Duodenal mucosa (tissue), 2 donors: ENCODE measurements at regions not wholly inside any gene's neighbourhood (a gene's known extent, or its start where the extent isn't known, plus 50 kb on each side); places are given as distances from the start of the nearest gene placed in this dataset.

Experiments used
- H3K27ac ChIP-seq: one replicate; pipeline ENCODE4 v1.7.0; 2013; ENCODE audit warnings: low read depth, low read length
- H3K27me3 ChIP-seq, 2 donors: one replicate each; pipeline ENCODE4 v1.7.0; 2013; ENCODE audit warnings: low read length in 2 of 2, control low read depth in 1 of 2; ENCODE audit not compliant: insufficient read depth in 2 of 2, control insufficient read depth in 1 of 2
- H3K36me3 ChIP-seq, 2 donors: one replicate each; pipeline ENCODE4 v1.7.0; 2013; ENCODE audit warnings: low read length in 2 of 2, control low read depth in 1 of 2; ENCODE audit not compliant: insufficient read depth in 2 of 2, control insufficient read depth in 1 of 2
- H3K4me1 ChIP-seq, 2 donors: one replicate each; pipeline ENCODE4 v1.7.0; 2013; ENCODE audit warnings: low read length in 2 of 2, control low read depth in 1 of 2; ENCODE audit not compliant: insufficient read depth in 2 of 2, control insufficient read depth in 1 of 2
- H3K4me3 ChIP-seq, 2 donors: one replicate each; pipeline ENCODE4 v1.7.0; 2013; ENCODE audit warnings: low read length in 2 of 2, low read depth in 1 of 2
- H3K9ac ChIP-seq, 2 donors: one replicate each; pipeline ENCODE4 v1.7.0; 2013; ENCODE audit warnings: low read length in 2 of 2, low read depth in 1 of 2
- H3K9me3 ChIP-seq, 2 donors: one replicate each; pipeline ENCODE4 v1.7.0; 2013; ENCODE audit warnings: low read length in 2 of 2, control low read depth in 1 of 2; ENCODE audit not compliant: control insufficient read depth in 1 of 2

GRCh38 chr14:66231820-66232219 is 254.4 kb upstream of the CCDC196 start:
- H3K4me3 ChIP-seq = no peak overlapping the region
- H3K9me3 ChIP-seq = peaks cover 0 to 9% of the 10 kb centered on the region in 2 donors
- H3K4me1 ChIP-seq = no peaks in the 10 kb centered on the region
- no peak overlapping the region for H3K9ac ChIP-seq
- H3K27me3 ChIP-seq = no peaks in the 10 kb centered on the region
- no peak overlapping the region for H3K27ac ChIP-seq
- no peaks in the 10 kb centered on the region for H3K36me3 ChIP-seq

DNA sequence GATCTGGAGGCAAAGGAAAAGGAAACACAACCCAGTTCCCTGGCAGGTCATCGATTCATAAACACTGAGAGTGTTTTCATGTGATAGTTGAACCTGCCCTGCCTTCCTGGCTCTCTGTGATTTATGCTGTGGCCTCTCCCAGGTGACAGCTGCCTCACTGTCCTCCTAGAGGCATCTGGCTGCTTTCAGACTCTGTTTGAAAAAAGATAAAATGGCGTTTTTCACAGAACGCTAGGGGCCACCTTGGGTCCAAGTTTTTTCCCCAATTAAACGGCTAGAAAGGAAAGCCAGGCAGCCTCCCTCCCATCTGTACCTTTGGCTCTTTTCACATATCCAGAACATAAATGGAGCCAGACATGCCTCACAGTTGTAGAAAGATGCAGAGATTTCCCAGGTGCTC is 252.6 kb upstream of the CCDC196 start:
- H3K27ac ChIP-seq = no peak overlapping the region

DNA sequence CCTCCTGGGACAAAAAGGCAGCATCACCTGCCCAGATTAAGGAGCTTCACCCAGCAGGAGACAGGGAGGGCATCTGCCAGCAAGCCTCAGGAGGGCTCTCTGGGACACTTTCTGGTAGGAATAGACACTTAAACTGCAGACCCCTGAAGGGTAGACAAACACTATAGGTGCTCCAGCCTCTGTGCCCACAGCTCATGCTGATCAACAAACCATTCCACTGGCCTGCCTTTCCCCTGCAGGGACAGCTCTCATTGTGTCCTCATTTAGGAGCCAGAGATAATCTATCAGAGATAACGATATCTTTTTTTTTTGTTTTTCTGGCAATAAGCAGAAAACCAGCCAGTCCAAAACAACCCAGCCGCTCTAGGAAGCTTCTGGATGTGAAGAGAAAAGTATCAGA is 251.8 kb upstream of the CCDC196 start:
- no peak overlapping the region for H3K4me3 ChIP-seq
- H3K36me3 ChIP-seq = no peaks in the 10 kb centered on the region
- no peaks in the 10 kb centered on the region for H3K9me3 ChIP-seq
- H3K9ac ChIP-seq = no peak overlapping the region
- H3K4me1 ChIP-seq = no peaks in the 10 kb centered on the region
- no peaks in the 10 kb centered on the region for H3K27me3 ChIP-seq
- H3K27ac ChIP-seq = no peak overlapping the region

More for the DNA sequence above, 252.6 kb upstream of the CCDC196 start:
- no peak overlapping the region for H3K4me3 ChIP-seq
- no peak overlapping the region for H3K9ac ChIP-seq
- H3K27me3 ChIP-seq = no peaks in the 10 kb centered on the region
- no peaks in the 10 kb centered on the region for H3K36me3 ChIP-seq
- H3K9me3 ChIP-seq = no peaks in the 10 kb centered on the region
- H3K4me1 ChIP-seq = no peaks in the 10 kb centered on the region

DNA sequence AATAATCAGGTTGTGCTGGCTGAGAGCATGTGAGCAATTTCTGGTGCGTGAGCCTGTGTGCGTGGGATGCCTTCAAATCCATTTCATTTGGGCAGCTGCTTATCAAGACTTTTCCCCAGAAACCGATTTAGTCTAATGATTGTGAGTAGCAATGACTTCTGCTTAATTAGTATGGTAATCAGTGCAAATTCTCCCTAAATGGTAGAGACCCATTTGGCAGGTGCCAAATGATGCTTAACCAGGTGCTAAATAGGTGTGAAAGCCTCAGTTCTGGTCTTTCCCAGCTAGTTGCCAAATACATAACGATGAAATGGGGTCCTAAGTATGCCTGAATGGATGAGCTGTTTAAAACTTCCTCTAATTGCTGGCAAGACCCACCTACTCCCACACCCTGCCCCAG is 248.4 kb upstream of the CCDC196 start:
- no peak overlapping the region for H3K27ac ChIP-seq
- H3K27me3 ChIP-seq = no peaks in the 10 kb centered on the region
- no peak overlapping the region for H3K9ac ChIP-seq
- H3K4me3 ChIP-seq = no peak overlapping the region
- H3K9me3 ChIP-seq = no peaks in the 10 kb centered on the region
- H3K36me3 ChIP-seq = no peaks in the 10 kb centered on the region
- H3K4me1 ChIP-seq = no peaks in the 10 kb centered on the region

DNA sequence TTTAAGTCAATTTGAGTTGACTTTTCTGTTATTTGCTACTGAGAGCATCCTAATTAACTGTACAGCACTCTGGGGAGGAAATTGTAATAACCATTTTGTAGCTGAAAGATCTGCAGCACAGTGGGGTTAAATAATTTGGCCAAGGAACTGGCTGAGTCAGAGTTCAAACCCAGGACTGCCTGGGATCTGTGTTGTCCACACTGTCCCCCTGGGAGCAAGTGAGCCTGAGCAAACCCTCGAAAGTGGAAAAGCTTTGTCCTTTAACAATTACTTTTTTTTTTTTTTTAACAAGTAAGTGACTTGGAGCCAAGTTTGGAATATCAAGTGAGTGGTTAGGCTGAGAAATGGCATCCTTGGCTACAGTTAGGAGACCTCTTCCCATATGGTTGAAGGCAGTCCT is 247.2 kb upstream of the CCDC196 start:
- Histone ChIP-seq H3K27ac (no peak overlapping the region), H3K27me3 (no peaks in the 10 kb centered on the region), H3K9ac (no peak overlapping the region), H3K36me3 (no peaks in the 10 kb centered on the region), H3K4me1 (no peaks in the 10 kb centered on the region), H3K9me3 (no peaks in the 10 kb centered on the region), H3K4me3 (no peak overlapping the region)

- no peaks in the 10 kb centered on the region for H3K9me3 ChIP-seq
- no peak overlapping the region for H3K27ac ChIP-seq
- H3K9ac ChIP-seq = no peak overlapping the region
- no peaks in the 10 kb centered on the region for H3K4me1 ChIP-seq
- H3K4me3 ChIP-seq = no peak overlapping the region
- H3K27me3 ChIP-seq = no peaks in the 10 kb centered on the region
- H3K36me3 ChIP-seq = no peaks in the 10 kb centered on the region
Measured at GRCh38 chr14:66239589-66239988, 246.6 kb upstream of the CCDC196 start.

DNA sequence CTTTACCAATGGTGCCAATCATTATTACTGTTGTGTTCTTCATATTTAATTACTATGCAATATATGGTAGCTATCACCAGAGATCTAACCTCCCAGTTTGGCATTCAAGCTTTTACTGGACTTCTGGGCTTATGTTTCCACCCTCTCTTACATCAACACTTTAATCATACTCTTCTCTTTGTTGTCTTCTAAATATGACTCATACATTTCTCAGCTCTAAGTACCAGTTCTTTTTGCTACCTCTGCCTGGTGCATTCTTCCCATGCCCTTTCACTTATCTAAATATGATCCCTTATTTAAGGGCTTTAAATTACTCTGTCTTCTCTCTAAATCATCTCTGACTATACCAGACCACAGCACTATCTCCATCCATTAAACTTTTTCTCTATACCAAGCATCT is 246.1 kb upstream of the CCDC196 start:
- Histone ChIP-seq H3K27me3 (no peaks in the 10 kb centered on the region), H3K27ac (no peak overlapping the region), H3K9ac (no peak overlapping the region), H3K4me1 (no peaks in the 10 kb centered on the region), H3K36me3 (no peaks in the 10 kb centered on the region), H3K9me3 (no peaks in the 10 kb centered on the region), H3K4me3 (no peak overlapping the region)

DNA sequence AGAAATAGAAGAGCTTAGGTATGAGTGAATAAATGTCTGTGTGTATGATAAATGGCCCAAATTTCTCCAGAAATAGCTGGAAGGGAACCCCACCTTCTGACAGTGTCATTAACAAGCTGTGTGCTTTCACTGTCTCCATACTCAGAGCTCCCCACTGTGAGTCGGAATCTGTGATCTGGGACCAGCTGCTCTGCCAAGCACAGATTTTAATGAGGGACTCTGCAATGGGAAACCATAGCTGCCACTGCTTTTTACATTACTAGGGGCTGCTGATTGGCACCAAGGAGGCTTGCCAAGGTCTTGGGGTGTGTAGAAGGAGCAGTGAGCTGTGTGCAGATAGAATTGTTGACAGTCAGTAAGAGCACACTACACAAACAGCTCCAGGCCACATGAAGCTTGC is 244.2 kb upstream of the CCDC196 start:
- Histone ChIP-seq H3K27me3 (no peaks in the 10 kb centered on the region), H3K36me3 (no peaks in the 10 kb centered on the region), H3K4me3 (no peak overlapping the region), H3K9me3 (no peaks in the 10 kb centered on the region), H3K9ac (no peak overlapping the region), H3K27ac (no peak overlapping the region), H3K4me1 (no peaks in the 10 kb centered on the region)

DNA sequence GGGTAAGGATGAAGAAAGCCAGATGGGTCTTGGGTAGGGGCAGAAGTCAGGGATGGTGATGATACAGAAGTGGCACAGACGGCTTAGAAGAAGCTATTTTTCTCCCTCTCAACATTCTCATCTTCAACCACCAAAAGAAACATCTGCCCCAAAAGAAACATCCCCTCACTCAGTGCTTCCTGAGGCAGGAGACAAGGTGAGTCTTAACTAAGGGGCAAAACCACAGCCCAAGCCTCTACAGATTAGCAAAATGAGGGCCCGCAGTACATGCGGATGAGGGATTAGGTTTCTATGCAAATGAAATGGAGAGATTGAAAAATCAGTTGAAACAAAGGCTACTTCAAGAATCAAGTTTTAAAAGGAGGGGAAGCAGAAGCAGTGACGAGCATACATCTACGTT is 241.3 kb upstream of the CCDC196 start:
- Histone ChIP-seq H3K9ac (no peak overlapping the region), H3K27ac (no peak overlapping the region), H3K4me3 (no peak overlapping the region), H3K27me3 (no peaks in the 10 kb centered on the region), H3K4me1 (no peaks in the 10 kb centered on the region), H3K9me3 (no peaks in the 10 kb centered on the region), H3K36me3 (no peaks in the 10 kb centered on the region)

- Histone ChIP-seq H3K27me3 (no peaks in the 10 kb centered on the region), H3K9ac (no peak overlapping the region), H3K4me1 (no peaks in the 10 kb centered on the region), H3K27ac (no peak overlapping the region), H3K36me3 (no peaks in the 10 kb centered on the region), H3K4me3 (no peak overlapping the region), H3K9me3 (no peaks in the 10 kb centered on the region)
Measured at GRCh38 chr14:66247662-66248193, 238.4 kb upstream of the CCDC196 start.

GRCh38 chr14:66248256-66248655 is 237.9 kb upstream of the CCDC196 start:
- no peak overlapping the region for H3K9ac ChIP-seq
- no peaks in the 10 kb centered on the region for H3K27me3 ChIP-seq
- no peaks in the 10 kb centered on the region for H3K9me3 ChIP-seq
- H3K4me3 ChIP-seq = no peak overlapping the region
- H3K36me3 ChIP-seq = no peaks in the 10 kb centered on the region
- H3K4me1 ChIP-seq = no peaks in the 10 kb centered on the region
- H3K27ac ChIP-seq = no peak overlapping the region
